Ectodermal cell (in vitro differentiated cells): ENCODE measurements at regions not wholly inside any gene's neighbourhood (a gene's known extent, or its start where the extent isn't known, plus 50 kb on each side); places are given as distances from the start of the nearest gene placed in this dataset.
"Not testable (repeated sequence)": the region's sequence is repeated elsewhere in the genome, so short reads cannot be mapped to it uniquely, and the experiment has no call there.

ENCODE experiments used
- H3K27ac ChIP-seq: 2 replicates; pipeline ENCODE4 v1.7.0; 2013; ENCODE audit warnings: mild to moderate bottlenecking, low read depth, low read length; ENCODE audit not compliant: insufficient read depth, poor library complexity, severe bottlenecking
- H3K27me3 ChIP-seq: 2 replicates; pipeline ENCODE4 v1.7.0; 2013; ENCODE audit warnings: mild to moderate bottlenecking, low read length; ENCODE audit not compliant: insufficient read depth, control insufficient read depth, poor library complexity, severe bottlenecking
- H3K36me3 ChIP-seq: one replicate; pipeline ENCODE4 v1.7.0; 2013; ENCODE audit warnings: low read length; ENCODE audit not compliant: control insufficient read depth, insufficient read depth
- H3K4me1 ChIP-seq: one replicate; pipeline ENCODE4 v1.7.0; 2013; ENCODE audit warnings: low read length; ENCODE audit not compliant: control insufficient read depth, insufficient read depth
- H3K4me3 ChIP-seq: 2 replicates; pipeline ENCODE4 v1.7.0; 2013; ENCODE audit warnings: low read depth, low read length, control low read depth; ENCODE audit not compliant: insufficient read depth
- H3K9me3 ChIP-seq: 2 replicates; pipeline ENCODE4 v1.7.0; 2013; ENCODE audit warnings: mild to moderate bottlenecking, low read length, moderate library complexity; ENCODE audit not compliant: control insufficient read depth
- WGBS, 2 experiments: methylation state at CpG; one replicate each; pipeline ENCODE4 v1.1.7; 2013; ENCODE audit warnings: missing lambda C conversion rate in 2 of 2; 5-methylcytosine and 5-hydroxymethylcytosine counted together

- Histone ChIP-seq H3K36me3 (no peaks in the 10 kb centered on the region), H3K27ac (no peak overlapping the region), H3K4me1 (no peaks in the 10 kb centered on the region), H3K27me3 (no peaks in the 10 kb centered on the region), H3K9me3 (no peaks in the 10 kb centered on the region), H3K4me3 (no peak overlapping the region)
- WGBS, 2 experiments, result 96 to 97% methylated on average over 2 of the region's 2 CpGs
Measured at GRCh38 chr2:22454826-22455485, 930.0 kb upstream of the KLHL29 start.

DNA sequence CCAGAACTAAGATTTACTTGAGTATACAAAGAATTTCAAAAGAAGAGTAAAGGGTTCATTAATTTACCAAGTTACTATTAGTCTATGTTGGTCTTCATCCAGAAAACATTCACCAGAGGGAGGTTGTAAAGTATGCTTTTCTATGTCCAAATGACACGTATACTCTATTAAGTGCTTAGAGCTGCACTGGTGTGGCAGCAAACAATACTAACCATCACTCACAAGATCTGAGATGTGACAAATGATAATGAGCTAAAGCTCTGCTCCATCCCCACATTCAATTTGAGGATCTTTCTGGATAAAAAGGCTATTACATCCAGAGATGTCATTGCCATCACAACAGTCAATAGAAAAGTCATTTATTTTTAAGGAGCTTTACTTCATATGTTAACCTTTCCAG, 926.5 kb upstream of the KLHL29 start:
- 80% methylated on average over 1 of the region's 1 CpG; no CpG with 5 or more reads in 1 of the 2 experiments for WGBS, 2 experiments

DNA sequence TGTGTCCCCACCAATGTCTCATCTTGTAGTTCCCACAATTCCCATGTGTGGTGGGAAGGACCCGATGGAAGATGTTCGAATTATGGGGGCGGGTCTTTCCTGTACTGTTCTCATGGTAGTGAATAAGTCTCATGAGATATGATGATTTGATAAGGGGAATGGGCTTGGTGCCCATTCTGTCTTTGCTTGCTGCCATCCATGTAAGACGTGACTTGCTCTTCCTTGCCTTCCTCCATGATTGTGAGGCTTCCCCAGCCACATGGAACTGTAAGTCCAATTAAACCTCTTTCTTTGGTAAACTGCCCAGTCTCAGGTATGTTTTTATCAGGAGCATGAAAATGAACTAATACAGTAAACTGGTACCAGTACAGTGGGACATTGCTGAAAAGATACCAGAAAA, 909.9 kb upstream of the KLHL29 start:
- not testable (repeated sequence) for H3K4me1 ChIP-seq, H3K36me3 ChIP-seq

More for the DNA sequence above, 926.5 kb upstream of the KLHL29 start:
- no peaks in the 10 kb centered on the region for H3K9me3 ChIP-seq
- no peaks in the 10 kb centered on the region for H3K27me3 ChIP-seq
- H3K36me3 ChIP-seq, result no peaks in the 10 kb centered on the region
- H3K27ac ChIP-seq, result no peak overlapping the region
- no peak overlapping the region for H3K4me3 ChIP-seq
- no peaks in the 10 kb centered on the region for H3K4me1 ChIP-seq

DNA sequence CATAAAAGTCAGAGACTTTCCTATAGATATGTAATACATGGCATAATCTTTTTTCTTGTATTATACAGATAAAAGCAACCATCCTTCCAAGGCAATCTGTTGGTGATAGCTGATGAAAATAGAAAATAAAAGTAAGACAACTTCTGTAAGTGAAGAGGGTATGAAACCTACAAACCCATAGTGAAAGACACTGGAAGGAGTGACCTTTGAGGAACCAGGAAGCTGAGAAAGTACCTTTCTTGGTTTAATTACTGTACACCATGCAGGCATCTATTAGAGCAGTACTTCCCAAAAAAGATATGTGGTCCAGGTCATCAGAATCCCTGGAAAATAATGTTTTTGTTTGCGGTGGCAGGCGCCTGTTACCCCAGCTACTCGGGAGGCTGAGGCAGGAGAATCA, 906.6 kb upstream of the KLHL29 start:
- Histone ChIP-seq H3K4me1 (peaks cover 15% of the 10 kb centered on the region), H3K9me3 (no peaks in the 10 kb centered on the region), H3K4me3 (no peak overlapping the region), H3K27ac (no peak overlapping the region), H3K36me3 (no peaks in the 10 kb centered on the region), H3K27me3 (no peaks in the 10 kb centered on the region)
- WGBS, 2 experiments, result 95 to 96% methylated on average over 3 of the region's 3 CpGs

More for the DNA sequence above, 909.9 kb upstream of the KLHL29 start:
- not testable (repeated sequence) for H3K4me3 ChIP-seq, H3K27ac ChIP-seq, H3K9me3 ChIP-seq, H3K27me3 ChIP-seq
- WGBS, 2 experiments, result 95 to 100% methylated on average over 4 of the region's 4 CpGs

- Histone ChIP-seq H3K36me3 (no peaks in the 10 kb centered on the region), H3K4me1 (peaks cover 19% of the 10 kb centered on the region), H3K4me3 (no peak overlapping the region), H3K27me3 (no peaks in the 10 kb centered on the region), H3K27ac (no peak overlapping the region), H3K9me3 (no peaks in the 10 kb centered on the region)
- WGBS, 2 experiments, result 93% methylated on average over 6 of the region's 6 CpGs
Measured at GRCh38 chr2:22481486-22482259, 903.3 kb upstream of the KLHL29 start.

GRCh38 chr2:22483036-22483435, 901.9 kb upstream of the KLHL29 start:
- no peaks in the 10 kb centered on the region for H3K36me3 ChIP-seq
- H3K9me3 ChIP-seq, result no peaks in the 10 kb centered on the region
- H3K4me3 ChIP-seq, result no peak overlapping the region
- H3K4me1 ChIP-seq, result peaks cover 26% of the 10 kb centered on the region
- no peak overlapping the region for H3K27ac ChIP-seq
- WGBS, 2 experiments, result 97 to 100% methylated on average over 2 of the region's 2 CpGs
- no peaks in the 10 kb centered on the region for H3K27me3 ChIP-seq

DNA sequence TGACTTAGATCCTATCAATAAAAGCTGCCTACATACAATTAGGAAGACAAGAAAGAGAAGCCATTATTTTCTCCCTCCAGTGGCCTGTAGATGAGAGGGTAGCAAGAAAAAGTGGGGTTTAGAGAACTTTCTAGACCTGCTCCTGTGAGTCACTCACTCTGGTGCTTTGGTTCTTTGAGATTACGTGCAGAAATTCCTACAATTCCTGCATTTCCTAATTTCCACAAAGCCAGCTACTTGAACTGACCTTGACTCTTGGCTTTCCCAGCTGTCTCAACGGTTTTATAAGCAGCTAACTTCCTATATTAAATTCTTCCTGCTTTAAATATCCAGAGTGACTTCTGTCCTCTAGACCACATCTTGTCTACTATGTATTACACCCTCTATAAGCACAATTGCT, 899.5 kb upstream of the KLHL29 start:
- peaks cover 21% of the 10 kb centered on the region for H3K4me1 ChIP-seq
- H3K36me3 ChIP-seq, result no peaks in the 10 kb centered on the region
- WGBS, 2 experiments, result 83 to 84% methylated on average over 2 of the region's 2 CpGs
- no peak overlapping the region for H3K4me3 ChIP-seq
- H3K27ac ChIP-seq, result no peak overlapping the region
- no peaks in the 10 kb centered on the region for H3K9me3 ChIP-seq
- no peaks in the 10 kb centered on the region for H3K27me3 ChIP-seq

GRCh38 chr2:22486343-22486742, 898.6 kb upstream of the KLHL29 start:
- H3K27ac ChIP-seq, result no peak overlapping the region
- WGBS, 2 experiments, result 85 to 91% methylated on average over 4 of the region's 4 CpGs
- H3K4me1 ChIP-seq, result peaks cover 12% of the 10 kb centered on the region
- no peaks in the 10 kb centered on the region for H3K36me3 ChIP-seq
- H3K27me3 ChIP-seq, result no peaks in the 10 kb centered on the region
- H3K4me3 ChIP-seq, result no peak overlapping the region
- H3K9me3 ChIP-seq, result no peaks in the 10 kb centered on the region

DNA sequence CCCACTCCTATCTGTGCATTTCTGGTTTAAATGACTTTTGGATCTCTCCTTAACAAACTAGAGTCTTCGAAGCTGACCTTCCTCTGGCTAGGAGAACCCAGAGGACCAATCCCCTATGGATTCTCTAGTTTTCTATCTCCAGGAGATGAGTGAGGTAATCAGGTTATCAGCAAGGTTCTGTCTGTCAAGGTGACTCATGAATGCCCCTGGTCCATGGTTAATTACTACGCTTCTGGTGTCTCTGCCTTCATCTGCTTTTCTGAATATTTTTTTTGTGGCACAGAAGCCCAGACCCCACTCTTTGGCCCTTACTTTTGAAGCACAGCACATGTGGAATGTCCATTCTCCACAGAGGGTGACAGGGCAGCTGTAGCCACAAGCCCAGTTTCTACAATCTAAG, 897.9 kb upstream of the KLHL29 start:
- no peaks in the 10 kb centered on the region for H3K27me3 ChIP-seq
- peak overlapping the region; percentile 68 for H3K27ac ChIP-seq
- no peak overlapping the region for H3K4me3 ChIP-seq
- H3K36me3 ChIP-seq, result no peaks in the 10 kb centered on the region
- WGBS, 2 experiments, result 92 to 98% methylated on average over 2 of the region's 2 CpGs
- no peaks in the 10 kb centered on the region for H3K9me3 ChIP-seq
- H3K4me1 ChIP-seq, result peaks cover 11% of the 10 kb centered on the region

DNA sequence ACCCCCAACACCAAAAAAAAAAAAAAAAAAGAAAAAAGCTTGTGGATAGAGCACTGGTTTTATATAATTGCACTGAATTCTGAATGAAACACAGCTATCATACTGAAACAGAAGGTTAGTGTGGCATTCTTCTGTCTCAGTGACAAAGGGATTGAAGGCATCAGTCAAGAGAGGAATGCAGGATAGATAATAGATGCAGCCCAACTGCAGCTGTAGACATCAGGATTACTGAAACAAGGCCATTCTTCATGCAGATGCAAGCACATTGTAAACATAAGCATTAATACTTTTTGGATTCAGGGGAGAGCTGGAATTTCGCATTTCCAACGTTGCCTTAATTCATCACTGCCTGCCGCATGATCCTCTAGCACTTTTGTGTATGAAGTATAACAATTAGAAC, 897.4 kb upstream of the KLHL29 start:
- no peaks in the 10 kb centered on the region for H3K9me3 ChIP-seq
- peaks cover 11% of the 10 kb centered on the region for H3K4me1 ChIP-seq
- H3K36me3 ChIP-seq, result no peaks in the 10 kb centered on the region
- 52 to 60% methylated on average over 2 to 3 of the region's 3 CpGs for WGBS, 2 experiments
- no peaks in the 10 kb centered on the region for H3K27me3 ChIP-seq
- peak overlapping the region; percentile 68 for H3K27ac ChIP-seq
- no peak overlapping the region for H3K4me3 ChIP-seq
